Naive thymus-derived CD4-positive, alpha-beta T cell (primary cell): ENCODE measurements at regions not wholly inside any gene's neighbourhood (a gene's known extent, or its start where the extent isn't known, plus 50 kb on each side); places are given as distances from the start of the nearest gene placed in this dataset.

Experiments
- ATAC-seq: fragments of 150-1000 bp; cut with Tn5 transposase; 2 replicates; pipeline ENCODE4 v1.10.0; 2021; ENCODE audit warnings: mild to moderate bottlenecking, moderate library complexity
- CTCF ChIA-PET: fragments of 350-600 bp; sonication (Branson Sonifier 250); formaldehyde crosslinking; loops from one replicate; lab custom pipeline; 2021; ENCODE audit warnings: antibody characterized with exemption; lab: Charles Lee
- POLR2A ChIA-PET: fragments of 350-600 bp; sonication (Branson Sonifier 250); formaldehyde crosslinking; loops from one replicate; lab custom pipeline; 2021; ENCODE audit warnings: antibody characterized with exemption, inconsistent platforms; lab: Charles Lee
- DNase-seq, 9 donors: peaks; one replicate each; pipeline versions ENCODE4 v3.0.0 to v3.0.0-alpha.2; 2020 to 2022; ENCODE audit warnings: mixed read lengths in 1 of 9
- H3K27ac ChIP-seq: one replicate; pipeline ENCODE4 v1.7.0; 2013; ENCODE audit warnings: mild to moderate bottlenecking, low read depth, low read length, moderate library complexity
- H3K27me3 ChIP-seq, 2 donors: one replicate each; pipeline ENCODE4 v1.7.0; 2013; ENCODE audit warnings: low read length in 2 of 2, mild to moderate bottlenecking in 2 of 2, moderate library complexity in 2 of 2; ENCODE audit not compliant: control insufficient read depth in 2 of 2, insufficient read depth in 2 of 2
- H3K36me3 ChIP-seq, 3 experiments: 1 replicate in 2 of 3; 2 replicates in 1 of 3; pipeline ENCODE4 v1.7.0; 2013; ENCODE audit warnings: low read length in 3 of 3, mild to moderate bottlenecking in 3 of 3, moderate library complexity in 1 of 3; ENCODE audit not compliant: insufficient read depth in 3 of 3, control insufficient read depth in 2 of 3
- H3K4me1 ChIP-seq, 2 donors: one replicate each; pipeline ENCODE4 v1.7.0; 2013; ENCODE audit warnings: low read length in 2 of 2, mild to moderate bottlenecking in 2 of 2, moderate library complexity in 1 of 2; ENCODE audit not compliant: control insufficient read depth in 2 of 2, insufficient read depth in 2 of 2
- H3K4me3 ChIP-seq: 2 replicates; pipeline ENCODE4 v1.7.0; 2013; ENCODE audit warnings: mild to moderate bottlenecking, low read length
- H3K9me3 ChIP-seq, 3 experiments: 1 replicate in 2 of 3; 2 replicates in 1 of 3; pipeline ENCODE4 v1.7.0; 2013; ENCODE audit warnings: low read length in 3 of 3; ENCODE audit not compliant: control insufficient read depth in 2 of 3
- H3K27ac Mint-ChIP-seq, 9 donors: one replicate each; pipeline ENCODE4 v1.8.0; 2020 to 2022; ENCODE audit warnings: mixed read lengths in 9 of 9, mild to moderate bottlenecking in 8 of 9, moderate library complexity in 5 of 9, inconsistent platforms in 2 of 9
- H3K27me3 Mint-ChIP-seq, 5 donors: one replicate each; pipeline ENCODE4 v1.8.0; 2021 to 2022; ENCODE audit warnings: mixed read lengths in 5 of 5, mild to moderate bottlenecking in 1 of 5
- H3K36me3 Mint-ChIP-seq, 5 donors: one replicate each; pipeline ENCODE4 v1.8.0; 2020 to 2022; ENCODE audit warnings: mixed read lengths in 5 of 5, mild to moderate bottlenecking in 3 of 5, inconsistent platforms in 1 of 5
- H3K4me1 Mint-ChIP-seq, 7 donors: one replicate each; pipeline ENCODE4 v1.8.0; 2020 to 2022; ENCODE audit warnings: mixed read lengths in 7 of 7, mild to moderate bottlenecking in 3 of 7, inconsistent platforms in 1 of 7
- H3K4me3 Mint-ChIP-seq, 10 donors: one replicate each; pipeline ENCODE4 v1.8.0; 2020 to 2022; ENCODE audit warnings: mild to moderate bottlenecking in 10 of 10, mixed read lengths in 10 of 10, moderate library complexity in 6 of 10, inconsistent platforms in 2 of 10
- H3K9me3 Mint-ChIP-seq, 11 donors: one replicate each; pipeline ENCODE4 v1.8.0; 2020 to 2022; ENCODE audit warnings: mixed read lengths in 11 of 11, mild to moderate bottlenecking in 4 of 11, inconsistent platforms in 1 of 11, moderate library complexity in 1 of 11
- intact Hi-C, 2 donors: fragments of 100-400 bp; cut with micrococcal nuclease; formaldehyde crosslinking; loops; one replicate each; pipeline ENCODE4 v1.15.1; 2023

- ChIA-PET POLR2A (no interaction called here), CTCF (no interaction called here)
- ATAC-seq (no peak), DNase-seq (no peak)
- H3K27me3 Mint-ChIP-seq: no peaks in the 10 kb centered on the region
- no peak overlapping the region for H3K4me3 Mint-ChIP-seq
- H3K4me1 Mint-ChIP-seq: no peaks in the 10 kb centered on the region
- Histone ChIP-seq H3K9me3 (no peaks in the 10 kb centered on the region), H3K4me1 (no peaks in the 10 kb centered on the region), H3K27me3 (no peaks in the 10 kb centered on the region), H3K4me3 (no peak overlapping the region), H3K27ac (no peak overlapping the region), H3K36me3 (no peaks in the 10 kb centered on the region)
- H3K9me3 Mint-ChIP-seq: peaks cover 0 to 24% (median 6%) of the 10 kb centered on the region in 11 donors
- no peak overlapping the region for H3K27ac Mint-ChIP-seq
- no peaks in the 10 kb centered on the region for H3K36me3 Mint-ChIP-seq
- intact Hi-C loops: no loop called here
Observed at GRCh38 chr4:29304595-29304994, 1415.6 kb upstream of the PCDH7 start.

DNA sequence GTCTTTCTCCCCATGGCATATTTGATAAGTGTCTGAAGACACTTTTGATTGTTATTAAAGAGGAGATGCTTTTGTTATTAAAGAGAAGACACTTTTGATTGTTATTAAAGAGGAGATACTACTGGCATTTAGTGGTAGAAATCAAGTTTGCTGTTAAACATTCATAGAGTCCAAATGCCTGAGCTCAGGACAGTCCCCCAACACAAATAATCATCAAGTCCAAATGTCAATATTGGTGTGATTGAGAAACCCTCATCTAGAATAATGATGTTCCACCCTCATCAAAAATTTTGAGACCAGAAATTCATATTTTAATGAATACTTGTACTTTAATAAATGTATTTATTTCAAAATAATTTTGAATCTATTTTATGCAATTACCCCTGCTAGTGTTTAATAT lies 1412.9 kb upstream of the PCDH7 start:
- DNase-seq (no peak), ATAC-seq (no peak)
- intact Hi-C loops: no loop called here
- H3K4me1 ChIP-seq: no peaks in the 10 kb centered on the region
- peaks cover 0 to 21% (median 6%) of the 10 kb centered on the region in 11 donors for H3K9me3 Mint-ChIP-seq
- no peaks in the 10 kb centered on the region for H3K36me3 ChIP-seq
- H3K27ac ChIP-seq: no peak overlapping the region
- H3K4me1 Mint-ChIP-seq: no peaks in the 10 kb centered on the region
- H3K9me3 ChIP-seq: no peaks in the 10 kb centered on the region
- no peak overlapping the region for H3K4me3 ChIP-seq
- no peaks in the 10 kb centered on the region for H3K36me3 Mint-ChIP-seq
- H3K27ac Mint-ChIP-seq: no peak overlapping the region
- H3K4me3 Mint-ChIP-seq: no peak overlapping the region
- no peaks in the 10 kb centered on the region for H3K27me3 ChIP-seq
- H3K27me3 Mint-ChIP-seq: no peaks in the 10 kb centered on the region
- ChIA-PET CTCF (no interaction called here), POLR2A (no interaction called here)

- Mint-ChIP-seq H3K4me1 (no peaks in the 10 kb centered on the region), H3K27ac (no peak overlapping the region), H3K36me3 (no peaks in the 10 kb centered on the region), H3K9me3 (peaks cover 0 to 18% (median 6%) of the 10 kb centered on the region in 11 donors), H3K27me3 (no peaks in the 10 kb centered on the region), H3K4me3 (no peak overlapping the region)
- Histone ChIP-seq H3K9me3 (no peaks in the 10 kb centered on the region), H3K4me1 (no peaks in the 10 kb centered on the region), H3K27me3 (no peaks in the 10 kb centered on the region), H3K4me3 (no peak overlapping the region), H3K27ac (no peak overlapping the region), H3K36me3 (no peaks in the 10 kb centered on the region)
- DNase-seq (no peak), ATAC-seq (no peak)
- intact Hi-C loops: no loop called here
- ChIA-PET CTCF (no interaction called here), POLR2A (no interaction called here)
Observed at GRCh38 chr4:29307755-29308154, 1412.4 kb upstream of the PCDH7 start.

DNA sequence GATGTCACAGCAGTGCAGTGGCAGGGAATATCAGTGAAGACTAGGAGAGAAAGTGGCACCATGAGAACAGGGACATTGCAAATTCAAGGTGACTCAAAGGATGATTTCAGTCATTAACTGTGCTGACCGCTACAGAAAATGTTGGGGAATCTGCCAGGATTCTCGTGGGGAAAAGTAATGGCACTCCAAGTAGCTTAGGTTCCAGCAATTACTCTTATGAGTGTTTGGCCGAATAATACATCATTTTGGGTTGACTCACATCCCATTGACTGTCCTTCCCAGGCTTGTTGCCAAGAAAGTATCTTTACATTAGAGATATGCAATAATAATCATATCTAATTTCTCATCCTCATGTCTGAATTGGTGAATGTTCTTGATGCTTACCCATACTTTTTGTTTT lies 1411.1 kb upstream of the PCDH7 start:
- Histone ChIP-seq H3K4me1 (no peaks in the 10 kb centered on the region), H3K36me3 (no peaks in the 10 kb centered on the region), H3K27me3 (no peaks in the 10 kb centered on the region), H3K27ac (no peak overlapping the region), H3K9me3 (no peaks in the 10 kb centered on the region), H3K4me3 (no peak overlapping the region)
- Mint-ChIP-seq H3K36me3 (no peaks in the 10 kb centered on the region), H3K4me1 (no peaks in the 10 kb centered on the region), H3K9me3 (peaks cover 0 to 18% (median 6%) of the 10 kb centered on the region in 11 donors), H3K27ac (no peak overlapping the region), H3K4me3 (no peak overlapping the region), H3K27me3 (no peaks in the 10 kb centered on the region)
- no peak for DNase-seq
- intact Hi-C loops: no loop called here
- ChIA-PET POLR2A (no interaction called here), CTCF (no interaction called here)
- no peak for ATAC-seq

- ChIA-PET CTCF (no interaction called here), POLR2A (no interaction called here)
- DNase-seq: no peak
- Histone ChIP-seq H3K4me1 (no peaks in the 10 kb centered on the region), H3K9me3 (no peaks in the 10 kb centered on the region), H3K36me3 (no peaks in the 10 kb centered on the region), H3K4me3 (no peak overlapping the region), H3K27me3 (no peaks in the 10 kb centered on the region), H3K27ac (no peak overlapping the region)
- no peak for ATAC-seq
- H3K27ac Mint-ChIP-seq: no peak overlapping the region
- H3K4me3 Mint-ChIP-seq: no peak overlapping the region
- no peaks in the 10 kb centered on the region for H3K36me3 Mint-ChIP-seq
- intact Hi-C loops: no loop called here
- no peaks in the 10 kb centered on the region for H3K4me1 Mint-ChIP-seq
- no peaks in the 10 kb centered on the region for H3K27me3 Mint-ChIP-seq
- peaks cover 0 to 18% (median 6%) of the 10 kb centered on the region in 11 donors for H3K9me3 Mint-ChIP-seq
Observed at GRCh38 chr4:29310252-29310651, 1409.9 kb upstream of the PCDH7 start.

DNA sequence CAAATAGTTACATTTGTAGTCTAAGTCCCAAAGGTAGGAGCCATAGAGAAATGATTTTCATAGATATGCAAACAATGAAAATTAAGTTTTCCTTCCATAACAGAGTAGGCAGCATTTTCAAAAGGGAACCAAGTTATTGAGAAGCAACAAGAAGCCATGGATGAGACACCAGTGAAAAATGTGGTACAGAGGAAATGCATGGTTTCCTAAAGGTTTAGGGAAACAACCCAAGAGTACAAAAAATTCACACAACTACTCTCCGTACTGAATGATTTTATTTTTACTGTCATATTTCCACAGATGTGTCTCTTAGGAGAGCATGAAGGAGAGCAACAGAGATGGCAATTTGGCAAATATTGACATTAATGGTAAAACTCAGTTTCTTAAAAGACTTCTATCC lies 1408.9 kb upstream of the PCDH7 start:
- ChIA-PET POLR2A (no interaction called here), CTCF (no interaction called here)
- DNase-seq (no peak), ATAC-seq (no peak)
- intact Hi-C loops: no loop called here
- H3K4me1 Mint-ChIP-seq: no peaks in the 10 kb centered on the region
- no peaks in the 10 kb centered on the region for H3K4me1 ChIP-seq
- no peak overlapping the region for H3K27ac ChIP-seq
- no peaks in the 10 kb centered on the region for H3K36me3 Mint-ChIP-seq
- no peak overlapping the region for H3K4me3 Mint-ChIP-seq
- H3K27ac Mint-ChIP-seq: no peak overlapping the region
- H3K27me3 Mint-ChIP-seq: no peaks in the 10 kb centered on the region
- no peaks in the 10 kb centered on the region for H3K9me3 ChIP-seq
- H3K27me3 ChIP-seq: no peaks in the 10 kb centered on the region
- no peaks in the 10 kb centered on the region for H3K36me3 ChIP-seq
- H3K9me3 Mint-ChIP-seq: peaks cover 0 to 14% (median 6%) of the 10 kb centered on the region in 11 donors
- no peak overlapping the region for H3K4me3 ChIP-seq

DNA sequence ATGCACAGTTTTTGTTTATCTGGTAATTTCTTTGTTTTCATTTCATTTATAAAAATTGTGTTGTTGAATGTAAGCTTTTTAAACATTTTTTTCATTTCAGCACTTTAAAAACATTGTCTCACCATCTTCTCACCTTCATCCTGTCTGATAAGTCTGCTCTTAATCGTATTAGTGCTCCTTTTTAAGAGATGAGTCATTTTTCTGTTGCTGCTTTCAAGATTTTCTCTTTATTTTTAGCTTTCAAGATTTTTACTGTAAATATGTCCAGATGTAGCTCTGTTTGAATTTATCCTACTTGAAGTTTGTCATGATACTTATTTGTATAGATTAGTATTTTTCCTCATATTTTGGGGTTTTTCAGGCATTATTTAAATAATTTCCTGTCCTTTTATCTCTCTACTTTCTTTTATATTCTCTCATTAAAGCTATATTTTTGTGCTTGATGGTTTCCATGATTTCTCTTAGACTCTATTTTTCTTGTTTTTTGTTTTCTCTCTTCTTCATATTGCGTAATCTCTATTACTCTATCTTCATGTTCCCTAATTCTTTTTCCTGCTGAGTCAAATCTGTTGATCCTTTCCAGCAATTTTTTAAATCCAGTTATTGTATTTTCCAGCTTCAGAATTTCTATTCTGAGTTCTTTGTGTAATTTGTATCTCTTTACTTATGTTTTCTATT lies 1400.4 kb upstream of the PCDH7 start:
- H3K36me3 Mint-ChIP-seq: no peaks in the 10 kb centered on the region
- POLR2A ChIA-PET: no interaction called here

More for the DNA sequence above, 1400.4 kb upstream of the PCDH7 start:
- Histone ChIP-seq H3K27me3 (no peaks in the 10 kb centered on the region), H3K9me3 (no peaks in the 10 kb centered on the region), H3K36me3 (peaks cover 0 to 3% (median 0%) of the 10 kb centered on the region in 3 experiments), H3K27ac (no peak overlapping the region), H3K4me3 (no peak overlapping the region), H3K4me1 (no peaks in the 10 kb centered on the region)
- Mint-ChIP-seq H3K27me3 (no peaks in the 10 kb centered on the region), H3K4me1 (no peaks in the 10 kb centered on the region), H3K9me3 (peaks cover 3 to 31% (median 10%) of the 10 kb centered on the region in 11 donors), H3K27ac (no peak overlapping the region), H3K4me3 (no peak overlapping the region)
- intact Hi-C loops: no loop called here
- ATAC-seq (no peak), DNase-seq (no peak)
- CTCF ChIA-PET: no interaction called here
